Keratinocyte (primary cell): ENCODE measurements at regions not wholly inside any gene's neighbourhood (a gene's known extent, or its start where the extent isn't known, plus 50 kb on each side); places are given as distances from the start of the nearest gene placed in this dataset.
A peak's percentile ranks its signal among the peaks of the same experiment; 100 is the strongest.

ENCODE experiments used
- DNase-seq: peaks from one replicate; pipeline ENCODE4 v3.0.0-alpha.2; 2011; ENCODE audit warnings: low read depth, missing footprints, low spot score
- FAIRE-seq: peaks from 2 replicates; lab custom pipeline; 2011; peaks lifted over from hg19 to GRCh38; lab: Jason Lieb, UNC
- H2AFZ ChIP-seq: 2 replicates; pipeline ENCODE4 v1.6.0; 2012; ENCODE audit warnings: low read length, control low read depth, inconsistent platforms; ENCODE audit not compliant: control insufficient read depth
- H3K27ac ChIP-seq: 2 replicates; pipeline ENCODE4 v1.5.1; 2011; ENCODE audit warnings: low read length; ENCODE audit not compliant: control insufficient read depth, insufficient read depth
- H3K27me3 ChIP-seq: 3 replicates; pipeline ENCODE4 v1.6.0; 2011; ENCODE audit warnings: low read length; ENCODE audit not compliant: control insufficient read depth, insufficient read depth; ENCODE audit errors: extremely low read depth
- H3K36me3 ChIP-seq, 2 experiments: 2 replicates in 1 of 2; 3 replicates in 1 of 2; pipeline ENCODE4 v1.5.1; 2011; ENCODE audit warnings: low read length in 2 of 2, mild to moderate bottlenecking in 1 of 2; ENCODE audit not compliant: control insufficient read depth in 2 of 2, insufficient read depth in 2 of 2; ENCODE audit errors: extremely low read depth in 1 of 2
- H3K4me1 ChIP-seq: 3 replicates; pipeline ENCODE4 v1.5.1; 2011; ENCODE audit warnings: low read length; ENCODE audit not compliant: control insufficient read depth, insufficient read depth; ENCODE audit errors: extremely low read depth
- H3K4me2 ChIP-seq: 3 replicates; pipeline ENCODE4 v1.6.0; 2011; ENCODE audit warnings: low read depth, low read length; ENCODE audit not compliant: control insufficient read depth, insufficient read depth; ENCODE audit errors: extremely low read depth
- H3K4me3 ChIP-seq, 3 experiments: fragments of 200-600 bp in 1 of 3; sonication (generic) in 1 of 3; 2 replicates in 2 of 3; 3 replicates in 1 of 3; pipeline ENCODE4 v1.5.1; 2011 to 2016; ENCODE audit warnings: low read length in 3 of 3, mild to moderate bottlenecking in 3 of 3, control low read depth in 2 of 3, inconsistent platforms in 1 of 3, low read depth in 1 of 3, mixed read lengths in 1 of 3, mixed run types in 1 of 3, moderate library complexity in 1 of 3; ENCODE audit not compliant: control insufficient read depth in 2 of 3, insufficient read depth in 2 of 3; ENCODE audit errors: extremely low read depth in 1 of 3
- H3K79me2 ChIP-seq: 2 replicates; pipeline ENCODE4 v1.6.0; 2012; ENCODE audit warnings: low read length; ENCODE audit not compliant: control insufficient read depth, insufficient read depth
- H3K9ac ChIP-seq: 3 replicates; pipeline ENCODE4 v1.6.0; 2011; ENCODE audit warnings: low read length; ENCODE audit not compliant: control insufficient read depth, insufficient read depth; ENCODE audit errors: extremely low read depth
- H3K9me1 ChIP-seq: 3 replicates; pipeline ENCODE4 v1.6.0; 2011; ENCODE audit warnings: low read length; ENCODE audit not compliant: control insufficient read depth, insufficient read depth; ENCODE audit errors: extremely low read depth
- H3K9me3 ChIP-seq: 2 replicates; pipeline ENCODE4 v1.5.1; 2012; ENCODE audit warnings: low read depth, low read length; ENCODE audit not compliant: control insufficient read depth
- H4K20me1 ChIP-seq: 3 replicates; pipeline ENCODE4 v1.6.0; 2011; ENCODE audit warnings: low read length; ENCODE audit not compliant: control insufficient read depth, insufficient read depth; ENCODE audit errors: extremely low read depth
- CTCF ChIP-seq, 3 experiments: IDR thresholded peaks in 1 of 3; conservative IDR thresholded peaks in 1 of 3; optimal IDR thresholded peaks in 1 of 3; 2 replicates in 2 of 3; 3 replicates in 1 of 3; pipeline versions ENCODE3 to v1.5.1; 2011; ENCODE audit warnings: low read length in 3 of 3, mild to moderate bottlenecking in 3 of 3, moderate library complexity in 2 of 3, control low read depth in 1 of 3, inconsistent platforms in 1 of 3; ENCODE audit not compliant: insufficient read depth in 2 of 3; ENCODE audit errors: extremely low read depth in 1 of 3
- EZH2 ChIP-seq: IDR thresholded peaks from one replicate; pipeline ENCODE4 v1.6.1; 2012; ENCODE audit warnings: inconsistent platforms, mild to moderate bottlenecking, low read length, moderate library complexity
- dilution Hi-C: fragments of 300-500 bp; cut with MboI; formaldehyde crosslinking; loops from one replicate; pipeline ENCODE4 v1.7.0; 2020; ENCODE audit warnings: low sequenced_read_pairs; ENCODE audit not compliant: extremely low pct_ligation_motif_present

GRCh38 chr15:36426691-36427090 lies 152.7 kb upstream of the CDIN1 start:
- Histone ChIP-seq H3K9me3 (no peaks in the 10 kb centered on the region), H3K36me3 (no peaks in the 10 kb centered on the region), H3K4me1 (peaks cover 18% of the 10 kb centered on the region), H3K9me1 (no peaks in the 10 kb centered on the region), H3K79me2 (no peaks in the 10 kb centered on the region), H3K27me3 (no peaks in the 10 kb centered on the region), H4K20me1 (no peaks in the 10 kb centered on the region), H3K9ac (no peak overlapping the region), H3K4me2 (no peak overlapping the region), H3K4me3 (no peak overlapping the region), H2AFZ (no peak overlapping the region), H3K27ac (no peak overlapping the region)
- TF ChIP-seq CTCF (optimal IDR thresholded peaks at IDR 0.05 in 1 of 3, IDR thresholded peaks at IDR 0.05 in 1 of 3, conservative IDR thresholded peaks at IDR 0.05 in 1 of 3; ENCODE audit: extremely low read depth in 1 of 3, insufficient read depth in 2 of 3, low read length in 3 of 3) (no peak), EZH2 (no peak)
- dilution Hi-C loops = no loop called here
- DNase-seq = no peak
- no peak for FAIRE-seq

GRCh38 chr15:36428102-36428845 lies 151.2 kb upstream of the CDIN1 start:
- peak; percentile 99 for FAIRE-seq
- H3K4me2 ChIP-seq = peak overlapping the region; percentile 52
- H3K4me3 ChIP-seq = peak overlapping the region in 1 of 3 experiments; percentile 17
- peaks cover 18% of the 10 kb centered on the region for H3K4me1 ChIP-seq
- peak overlapping the region; percentile 70 for H3K27ac ChIP-seq
- no peak for TF ChIP-seq EZH2
- no peak for TF ChIP-seq CTCF (optimal IDR thresholded peaks at IDR 0.05 in 1 of 3, IDR thresholded peaks at IDR 0.05 in 1 of 3, conservative IDR thresholded peaks at IDR 0.05 in 1 of 3; ENCODE audit: extremely low read depth in 1 of 3, insufficient read depth in 2 of 3, low read length in 3 of 3)
- no peak overlapping the region for H3K9ac ChIP-seq
- no peaks in the 10 kb centered on the region for H3K27me3 ChIP-seq
- no peaks in the 10 kb centered on the region for H3K9me1 ChIP-seq
- H4K20me1 ChIP-seq = no peaks in the 10 kb centered on the region
- no peaks in the 10 kb centered on the region for H3K9me3 ChIP-seq
- dilution Hi-C loops = no loop called here
- H2AFZ ChIP-seq = no peak overlapping the region
- DNase-seq = peak; percentile 95
- H3K36me3 ChIP-seq = no peaks in the 10 kb centered on the region
- H3K79me2 ChIP-seq = no peaks in the 10 kb centered on the region
